DND-41 (cell line): ENCODE measurements at regions not wholly inside any gene's neighbourhood (a gene's known extent, or its start where the extent isn't known, plus 50 kb on each side); places are given as distances from the start of the nearest gene placed in this dataset.

Source experiments
- CTCF ChIP-seq: IDR thresholded peaks from 2 replicates; pipeline ENCODE4 v1.5.1; 2012; ENCODE audit warnings: borderline replicate concordance, low read length, moderate library complexity, mild to moderate bottlenecking; ENCODE audit not compliant: poor library complexity, severe bottlenecking; ENCODE audit errors: extremely low read depth
- EZH2 ChIP-seq: IDR thresholded peaks from 3 replicates; pipeline ENCODE4 v1.6.1; 2012; ENCODE audit warnings: borderline replicate concordance, low read depth, mild to moderate bottlenecking, moderate library complexity, low read length, inconsistent platforms; ENCODE audit not compliant: severe bottlenecking

GRCh38 chr2:164054651-164055050, 318.8 kb upstream of the FIGN start:
- TF ChIP-seq CTCF = no peak
- TF ChIP-seq EZH2 = no peak
